ENCODE measurements at regions not wholly inside any gene's neighbourhood (a gene's known extent, or its start where the extent isn't known, plus 50 kb on each side); places are given as distances from the start of the nearest gene placed in this dataset.

DNA sequence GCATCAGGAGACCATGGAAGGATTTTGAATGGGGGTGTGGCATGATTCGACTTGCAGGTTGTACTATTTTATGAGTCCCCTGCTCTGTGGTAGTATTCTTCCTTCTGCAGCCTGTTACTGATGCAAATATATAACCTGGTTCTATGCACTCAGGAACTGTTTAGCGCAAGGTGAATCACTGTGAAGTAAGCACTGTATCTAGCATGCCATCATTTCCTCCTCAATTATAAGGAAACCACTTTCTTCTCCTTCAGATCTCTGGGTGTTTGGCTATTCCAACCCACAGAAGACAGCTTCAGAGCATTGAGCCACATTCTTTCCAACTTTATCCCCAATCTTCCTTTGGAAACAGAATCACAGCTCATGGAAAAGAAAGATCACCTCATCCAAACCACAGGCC is 176.7 kb downstream of the DIPK2A start:
- DNase-seq: no peak

DNA sequence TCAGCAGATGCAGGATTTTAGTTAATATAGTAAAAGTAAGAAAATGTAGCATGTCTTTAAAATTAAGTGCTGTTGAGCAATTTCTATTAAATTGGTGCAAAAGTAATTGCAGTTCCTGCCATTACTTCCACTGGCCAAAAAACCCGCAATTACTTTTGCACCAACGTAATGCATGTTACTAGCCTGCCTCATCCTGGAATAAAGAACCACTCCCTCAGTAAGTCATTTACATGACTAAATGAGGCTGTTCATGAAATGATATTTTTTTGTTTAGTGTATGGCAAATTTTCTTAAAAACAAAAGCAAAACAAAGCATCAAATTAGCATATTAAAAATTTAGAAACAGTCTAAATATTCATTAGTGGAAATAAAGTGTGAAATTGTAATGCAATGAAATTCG is 180.4 kb downstream of the DIPK2A start:
- DNase-seq: no peak

DNA sequence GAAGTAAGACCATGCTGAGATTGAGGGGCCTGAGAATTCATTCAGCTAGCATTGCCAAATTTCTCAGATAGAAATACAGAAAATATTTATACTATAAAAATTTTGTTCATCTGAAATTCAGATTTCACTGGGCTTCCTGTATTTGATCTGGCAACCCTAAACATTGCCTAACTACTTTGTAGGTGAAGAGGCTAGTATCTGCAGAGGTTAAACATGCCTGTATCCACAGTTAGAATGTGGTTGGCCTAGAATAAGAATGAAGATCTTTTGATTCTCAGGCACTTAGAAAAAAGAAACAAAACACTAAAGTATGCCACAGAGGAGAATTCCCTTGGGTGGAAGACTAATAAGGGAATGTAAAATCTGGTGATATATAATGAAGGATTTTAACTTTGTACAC is 189.0 kb downstream of the DIPK2A start:
- DNase-seq: no peak

DNA sequence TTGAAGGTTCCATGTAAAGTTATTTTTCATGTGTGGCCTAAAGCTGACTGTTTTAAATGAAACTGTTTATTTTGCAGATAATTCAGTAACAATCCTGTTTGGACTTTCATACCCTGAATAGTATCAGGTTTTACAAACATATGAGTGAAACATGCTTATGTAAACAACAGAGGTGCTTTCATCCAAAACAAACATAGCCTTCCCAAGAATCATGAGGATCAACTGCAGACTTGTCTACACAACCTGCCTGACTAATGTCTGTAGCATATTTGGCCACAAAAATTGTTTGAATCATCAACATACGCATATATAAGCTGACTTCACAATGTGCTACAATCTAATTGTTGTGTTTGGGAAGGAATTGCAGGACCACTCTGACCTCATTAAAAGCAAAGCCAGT is 190.4 kb downstream of the DIPK2A start:
- DNase-seq: no peak

DNA sequence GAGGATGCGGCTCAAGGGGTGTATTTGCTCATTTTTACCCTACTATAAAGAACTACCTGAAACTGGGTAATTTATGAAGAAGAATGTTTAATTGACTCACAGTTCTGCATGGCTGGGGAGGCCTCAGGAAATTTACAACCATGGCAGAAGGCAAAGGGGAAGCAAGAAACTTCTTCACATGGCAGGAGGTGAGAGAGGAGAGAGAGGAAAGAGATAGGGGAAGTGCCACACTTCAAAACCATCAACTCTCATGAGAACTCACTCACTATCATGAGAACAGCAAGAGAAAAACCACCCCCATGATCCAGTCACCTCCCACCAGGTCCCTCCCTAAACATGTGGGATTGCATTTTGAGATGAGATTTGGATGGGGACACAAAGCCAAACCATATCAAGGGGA is 192.7 kb downstream of the DIPK2A start:
- DNase-seq: no peak

DNA sequence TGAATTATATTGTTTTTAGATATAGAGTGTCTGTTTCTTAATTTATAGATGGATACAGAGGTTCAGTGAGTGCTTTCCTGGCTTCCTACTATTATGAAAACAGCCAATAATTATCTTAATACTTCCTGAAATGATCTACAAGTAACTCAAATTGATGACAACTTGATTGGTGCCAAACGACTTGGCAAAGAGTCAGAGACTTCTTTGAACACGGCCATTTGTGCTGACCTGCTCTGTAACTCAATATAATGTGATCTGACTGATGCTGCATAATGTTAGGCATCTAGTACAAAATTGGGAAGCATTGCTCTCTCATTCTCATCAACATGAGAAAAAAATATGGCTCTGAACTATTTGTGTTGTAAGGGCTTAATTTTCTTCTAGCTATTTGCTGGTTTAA is 193.9 kb downstream of the DIPK2A start:
- no peak for DNase-seq

DNA sequence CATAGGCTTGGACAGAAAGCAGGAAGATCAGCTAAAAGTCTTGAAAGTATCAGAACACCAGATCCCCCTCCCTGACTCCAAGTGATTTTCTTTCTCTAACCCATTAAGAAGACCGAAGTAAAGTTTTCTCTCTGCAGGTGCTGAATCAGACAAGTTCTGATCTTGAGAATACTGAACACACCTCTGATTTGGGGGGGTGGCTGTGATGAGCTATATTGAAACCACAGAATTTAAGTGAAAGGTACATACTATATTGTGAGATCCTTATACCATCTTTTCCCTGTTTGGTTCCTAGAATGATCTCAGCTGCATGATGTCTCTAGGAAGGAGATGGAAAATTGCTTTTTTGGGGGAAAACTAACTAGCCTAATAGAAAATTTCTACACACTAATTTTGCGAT is 196.0 kb downstream of the DIPK2A start:
- DNase-seq: no peak

DNA sequence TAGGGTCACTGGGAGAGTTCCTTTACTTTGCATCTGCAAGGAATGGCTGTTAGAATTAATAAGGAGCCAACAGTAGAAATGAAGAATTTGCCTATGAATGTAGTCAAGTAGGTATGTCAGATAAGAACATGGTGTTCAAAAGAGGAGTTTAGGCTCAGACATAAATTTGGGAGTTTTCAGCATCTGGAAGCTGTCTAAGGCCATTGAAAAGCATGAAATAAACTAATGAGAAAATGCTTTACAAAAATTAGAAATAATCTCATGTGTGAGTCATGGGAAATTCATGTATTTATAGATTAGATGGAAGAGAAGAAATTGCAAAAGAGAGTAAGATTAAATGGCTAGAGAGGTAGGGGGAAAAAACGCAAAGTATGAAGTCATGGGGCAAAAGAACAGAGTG is 201.9 kb downstream of the DIPK2A start:
- DNase-seq: no peak

DNA sequence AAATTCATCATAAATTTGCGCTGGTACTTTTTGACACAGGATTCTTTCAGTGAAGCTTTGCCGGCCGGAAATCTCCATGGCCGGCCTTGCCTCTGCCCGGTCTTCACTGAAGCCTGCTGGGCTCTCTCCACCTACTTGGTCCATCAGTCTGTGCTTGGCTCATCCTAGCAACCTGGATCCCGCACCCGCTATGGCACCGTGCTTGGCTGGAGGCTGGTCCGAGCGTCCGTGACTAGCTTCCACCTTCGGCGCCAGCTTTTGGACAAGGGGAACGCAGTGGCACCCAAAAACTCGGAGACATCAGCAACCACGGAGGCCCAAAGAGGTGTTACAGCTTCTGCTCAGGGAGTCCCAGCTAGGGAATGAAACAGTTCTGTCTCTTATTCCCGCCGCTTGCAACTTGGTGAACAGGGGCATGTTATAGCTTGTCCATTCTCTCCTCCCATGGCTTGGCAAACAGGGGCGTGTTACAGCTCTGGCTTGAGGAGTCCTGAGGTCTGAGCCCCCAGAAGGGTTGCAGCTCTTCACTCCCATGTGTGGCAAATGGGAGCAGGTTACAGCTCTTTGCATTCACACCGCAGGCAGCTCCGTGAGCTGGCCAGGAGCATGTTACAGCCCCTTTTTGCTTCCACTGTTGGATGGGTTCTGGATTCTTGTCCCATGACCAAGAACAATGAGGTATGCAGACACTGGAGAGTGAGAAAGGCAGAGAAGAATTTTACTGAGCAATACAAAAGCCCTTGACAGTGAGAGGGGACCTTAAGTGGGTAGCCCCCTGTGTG is 204.2 kb downstream of the DIPK2A start:
- DNase-seq: no peak

DNA sequence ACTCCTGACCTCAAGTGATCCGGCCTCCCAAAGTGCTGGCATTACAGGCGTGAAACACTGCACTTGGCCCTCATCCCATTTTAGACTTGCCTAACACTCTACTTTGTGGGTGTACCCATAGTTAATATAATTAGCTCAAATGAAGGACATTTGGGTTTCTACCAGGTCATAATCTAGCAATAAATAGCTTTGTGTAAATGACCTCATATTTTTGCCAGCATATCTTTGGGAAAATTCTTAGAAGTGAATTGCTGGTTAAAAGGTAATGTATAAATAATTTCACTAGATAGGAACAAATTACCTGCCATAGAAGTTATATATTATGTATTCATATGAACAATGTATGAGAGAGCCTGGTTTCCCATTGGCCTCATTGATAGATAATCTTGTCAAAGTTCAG is 206.0 kb downstream of the DIPK2A start:
- no peak for DNase-seq

DNA sequence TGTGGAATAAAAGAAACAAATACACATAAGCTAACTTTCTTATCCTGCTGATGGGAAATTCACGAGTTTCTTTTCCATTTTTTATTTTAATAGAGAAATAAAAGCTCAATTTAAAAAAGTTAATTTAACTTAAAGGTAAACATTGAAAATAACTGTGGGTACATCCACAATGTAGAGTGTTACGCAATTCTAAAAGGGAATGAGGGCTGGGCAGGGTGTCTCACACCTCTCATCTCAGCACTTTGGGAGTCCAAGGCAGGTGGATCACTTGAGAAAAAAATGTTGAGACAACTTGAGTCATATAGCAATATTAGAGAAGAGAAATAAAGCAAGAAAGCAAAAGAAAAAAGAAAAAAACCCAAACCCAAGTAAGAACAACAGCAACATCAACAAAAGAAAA is 207.0 kb downstream of the DIPK2A start:
- DNase-seq: no peak

DNA sequence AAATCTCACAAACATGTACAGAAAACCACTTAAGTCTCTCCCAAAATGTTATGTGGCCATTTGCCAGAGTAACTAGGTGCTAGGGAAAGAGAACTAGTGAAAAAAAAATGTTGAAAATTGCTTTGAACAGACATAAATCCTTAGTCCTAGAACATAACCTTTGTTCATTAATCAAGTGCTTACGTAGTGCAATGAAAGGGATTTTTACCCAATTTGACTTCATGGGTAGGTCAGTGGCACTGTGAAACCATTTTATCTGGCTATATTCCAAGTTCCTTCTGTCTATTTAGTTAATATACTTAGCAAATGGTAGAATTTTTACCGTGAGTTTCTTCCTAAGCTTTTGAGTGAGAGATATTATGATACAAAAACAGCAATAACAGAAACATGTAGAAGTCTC is 209.4 kb downstream of the DIPK2A start:
- no peak for DNase-seq

DNA sequence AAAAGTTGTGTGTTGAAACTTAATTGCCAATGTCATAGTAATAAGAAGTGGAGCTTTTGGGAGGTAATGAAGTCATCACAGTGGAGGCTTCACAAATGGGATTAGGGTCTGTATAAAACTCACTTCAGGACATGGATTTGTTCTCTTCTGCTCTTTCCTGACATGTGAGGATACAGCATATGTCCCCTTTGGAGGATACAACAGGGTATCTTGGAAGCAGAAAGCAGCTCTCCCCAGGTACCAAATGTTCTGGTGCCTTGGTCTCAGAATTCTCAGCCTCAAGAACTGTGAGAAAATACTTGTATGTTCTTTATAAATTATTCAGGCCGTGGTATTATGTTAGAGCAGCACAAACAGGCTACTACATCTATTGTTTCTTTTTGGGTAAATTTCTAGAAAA is 210.9 kb downstream of the DIPK2A start:
- no peak for DNase-seq

DNA sequence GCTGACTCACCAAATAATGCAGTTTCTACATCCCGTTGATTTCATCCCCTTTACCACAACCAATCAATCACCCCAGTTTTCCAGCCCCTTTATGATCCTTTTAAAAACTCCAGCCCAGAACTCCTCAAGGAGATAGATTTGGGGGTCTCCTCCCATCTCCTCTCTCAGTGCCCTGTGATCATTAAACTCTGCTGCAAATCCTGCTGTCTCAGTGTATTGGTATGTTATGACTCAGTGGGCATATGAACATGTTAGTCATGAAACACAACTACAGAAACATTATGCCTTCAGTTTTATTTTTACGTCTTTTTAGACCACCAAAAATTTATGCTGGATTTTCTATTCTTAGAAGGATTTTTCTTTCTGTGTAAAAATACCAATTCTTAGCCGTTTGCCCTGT is 213.7 kb downstream of the DIPK2A start:
- no peak for DNase-seq

DNA sequence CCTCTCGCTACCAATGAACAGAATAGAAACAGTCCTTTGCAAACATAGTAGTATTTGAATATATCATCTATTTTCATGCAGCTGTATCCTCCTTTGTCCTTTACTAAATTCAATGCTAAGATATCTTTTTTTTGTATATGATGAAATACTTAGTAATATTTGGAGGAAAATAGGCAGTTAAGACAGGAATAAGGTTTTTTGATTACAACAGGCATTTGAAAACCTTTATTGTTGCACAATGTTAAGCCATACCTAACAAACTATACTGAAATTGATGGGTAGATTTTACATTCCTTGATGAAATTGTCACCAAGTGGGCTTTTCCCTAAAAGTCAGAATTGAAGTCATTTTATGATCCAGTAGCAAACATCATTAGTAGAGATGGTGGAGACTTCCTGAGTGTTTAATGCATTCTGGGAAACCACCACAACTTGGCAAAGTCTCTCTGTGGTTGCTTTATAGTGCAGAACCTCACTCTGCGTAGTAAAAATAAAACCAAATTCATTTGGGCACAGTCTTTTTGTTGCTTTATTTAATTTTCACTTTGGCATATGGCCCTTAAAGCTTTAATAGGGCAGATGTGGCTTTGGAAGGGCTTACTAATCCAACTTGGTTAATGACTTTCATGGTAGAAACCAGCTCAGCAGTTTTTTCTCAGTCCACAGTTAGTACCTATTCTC is 216.0 kb downstream of the DIPK2A start:
- DNase-seq: no peak

DNA sequence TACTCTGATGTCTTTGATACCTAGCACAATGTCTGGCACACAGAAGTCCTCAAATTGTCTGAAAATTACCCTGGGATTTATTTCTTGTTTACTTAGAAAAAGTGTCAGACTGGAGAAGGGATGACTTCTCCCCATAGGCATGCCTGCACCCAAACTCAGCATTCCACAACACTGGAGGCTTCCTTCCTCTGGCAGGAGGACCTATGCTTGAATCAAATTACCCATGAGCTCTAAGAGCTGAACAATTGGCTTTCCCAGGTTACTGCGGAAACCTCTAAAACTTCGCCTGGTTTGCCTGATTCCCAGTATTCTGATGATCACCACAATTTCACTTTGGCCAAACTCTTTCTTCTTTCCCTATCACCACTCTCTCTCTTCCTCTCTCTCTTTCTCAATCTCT is 217.4 kb downstream of the DIPK2A start:
- no peak for DNase-seq

DNA sequence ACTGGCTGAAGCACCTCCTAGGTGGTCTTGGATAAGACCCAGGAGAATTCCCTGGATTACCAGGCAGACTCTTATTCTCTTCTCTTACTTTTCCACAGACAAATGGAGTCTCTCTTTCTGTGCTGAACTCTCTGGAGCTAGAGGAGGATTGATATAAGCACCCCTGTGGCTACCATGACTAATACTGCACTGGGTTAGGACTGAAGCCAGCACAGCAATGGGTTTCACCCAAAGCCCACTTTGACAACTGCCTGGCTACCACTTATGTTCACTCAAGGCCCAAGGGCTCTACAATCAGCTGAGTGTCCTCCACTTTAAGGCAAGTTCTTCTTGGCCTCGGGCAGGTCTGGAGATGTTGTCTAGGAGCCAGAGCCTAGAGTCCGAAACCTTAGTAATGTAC is 225.5 kb downstream of the DIPK2A start:
- DNase-seq: no peak

DNA sequence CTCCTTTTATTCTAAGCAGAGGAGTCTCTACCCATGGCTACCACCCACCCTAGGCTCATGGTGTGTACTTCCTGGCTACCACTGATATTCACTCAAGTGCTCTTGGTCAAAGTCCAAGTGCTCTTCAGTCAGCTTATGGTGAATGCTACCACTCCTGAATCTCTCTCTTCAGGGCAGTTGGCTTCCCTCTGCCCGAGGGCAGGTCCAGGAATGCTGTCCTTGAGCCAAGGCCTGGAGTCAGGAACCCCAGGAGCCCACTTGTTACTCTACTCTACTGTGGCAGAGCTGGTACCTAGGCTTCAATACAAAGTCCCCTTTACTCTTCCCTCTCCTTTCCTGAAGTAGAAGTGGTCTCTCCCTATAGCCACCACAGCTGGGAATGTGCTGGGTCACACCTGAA is 226.0 kb downstream of the DIPK2A start:
- DNase-seq: no peak

DNA sequence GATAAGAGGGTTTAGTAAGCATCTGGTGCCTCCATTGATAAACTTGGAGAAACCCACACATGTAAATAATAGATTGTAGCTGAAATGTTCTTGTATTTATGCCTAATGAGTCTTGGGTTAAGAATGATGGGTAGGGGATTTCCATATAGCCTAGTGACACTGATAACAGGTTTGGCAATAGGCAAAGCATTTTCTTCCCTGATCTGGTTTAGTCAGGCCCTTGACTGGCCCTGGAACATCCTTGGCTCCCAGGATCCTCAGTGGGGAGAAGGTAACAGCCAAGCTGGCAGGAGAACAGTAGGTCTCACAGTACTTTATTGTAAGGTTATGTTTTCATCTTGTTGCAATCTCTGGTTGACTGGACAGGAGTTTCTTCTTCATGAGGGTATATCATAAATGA is 228.4 kb downstream of the DIPK2A start:
- no peak for DNase-seq

DNA sequence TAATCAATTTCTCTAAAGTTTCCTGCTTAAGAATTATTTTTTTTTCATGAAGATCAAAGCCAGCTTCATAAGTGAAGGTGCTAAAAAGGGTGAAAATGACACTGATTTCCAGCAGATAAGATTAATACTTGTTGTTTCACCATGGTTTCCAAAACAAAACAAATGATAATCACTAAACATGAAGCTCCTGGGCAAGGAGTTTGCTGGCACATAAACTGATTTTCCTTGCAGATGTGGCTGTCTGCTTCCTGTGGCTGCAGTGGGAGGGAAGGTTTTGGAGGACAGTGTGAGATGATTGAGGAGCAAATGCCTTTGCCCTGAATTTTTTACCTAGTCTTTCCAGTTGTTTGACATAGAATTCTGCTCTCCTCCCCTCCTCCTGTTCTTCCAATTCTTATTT is 228.8 kb downstream of the DIPK2A start:
- DNase-seq: no peak

DNA sequence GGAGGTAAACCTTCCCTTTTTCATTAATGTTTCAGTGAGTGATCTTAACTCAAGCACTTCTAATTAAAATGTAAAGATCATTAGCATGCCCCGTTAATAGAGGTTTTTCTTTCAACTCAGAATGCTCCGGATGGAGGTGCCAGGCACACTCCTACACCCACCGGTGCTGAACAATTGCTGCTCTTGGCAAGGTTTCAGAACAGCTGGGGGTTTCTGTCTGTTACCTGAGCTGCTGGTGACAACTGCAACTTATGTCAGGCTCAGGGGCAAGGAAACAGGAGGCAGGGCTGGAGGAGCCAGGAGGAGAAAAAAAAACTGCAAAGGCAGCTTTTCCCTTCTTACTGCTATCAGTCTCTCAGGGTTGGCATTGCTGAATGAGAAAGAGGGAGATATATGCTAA is 250.1 kb downstream of the DIPK2A start:
- no peak for DNase-seq

DNA sequence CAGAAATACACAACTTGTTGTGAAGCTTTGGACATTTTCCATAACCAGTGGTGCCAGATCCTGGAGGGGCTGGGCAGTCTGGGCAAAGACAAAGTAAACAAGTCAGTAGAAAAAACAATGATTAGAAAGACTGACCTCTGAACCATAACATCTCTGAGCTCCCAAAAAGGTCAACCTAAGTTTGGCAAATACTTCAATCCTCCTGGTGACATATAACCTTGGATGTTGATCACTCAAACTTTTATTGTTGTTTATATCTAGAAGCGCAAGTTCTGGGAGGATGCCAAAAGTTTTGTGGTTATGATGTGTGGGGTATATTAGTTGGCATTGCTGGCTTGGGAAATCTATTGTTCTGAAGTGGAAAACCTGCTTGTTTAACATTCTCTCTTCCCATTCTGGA is 257.7 kb downstream of the DIPK2A start:
- no peak for DNase-seq

DNA sequence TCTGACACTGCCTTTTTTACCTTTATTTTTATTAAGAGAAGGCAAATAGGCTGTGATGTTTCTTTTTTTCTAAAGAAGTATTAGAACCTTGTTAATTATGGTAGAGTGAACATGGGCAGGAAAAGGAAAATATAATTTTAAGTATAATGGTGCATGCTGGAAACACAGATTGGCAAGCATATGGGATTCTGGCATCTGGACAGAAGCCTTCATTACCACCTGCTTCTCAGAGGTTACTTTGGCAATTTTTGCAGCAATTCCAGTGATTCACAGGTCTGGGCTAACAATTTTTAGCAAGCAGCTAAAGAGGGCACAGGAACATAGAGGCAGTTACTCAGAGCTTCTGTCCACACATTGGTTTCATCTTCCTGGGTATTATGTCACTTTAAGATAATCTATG is 258.3 kb downstream of the DIPK2A start:
- no peak for DNase-seq

DNA sequence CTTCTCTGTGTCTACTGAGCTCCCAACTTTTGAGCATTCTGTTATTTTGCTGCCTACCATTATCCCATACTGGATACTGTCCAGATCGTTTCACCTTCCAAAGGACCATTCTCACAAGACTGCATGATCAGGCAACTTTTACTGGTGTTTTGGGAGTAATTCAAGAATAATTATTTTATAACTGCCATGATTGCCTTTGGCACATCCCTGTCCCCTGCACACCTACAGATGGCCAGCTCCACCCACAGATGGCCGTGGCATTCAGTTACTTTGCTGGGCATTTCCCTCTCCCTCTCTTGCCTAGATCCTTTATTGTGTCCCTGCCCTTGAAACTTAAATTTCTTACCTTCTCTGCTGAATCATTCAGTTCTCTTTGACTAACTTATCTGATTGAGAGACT is 263.9 kb downstream of the DIPK2A start:
- DNase-seq: no peak

DNA sequence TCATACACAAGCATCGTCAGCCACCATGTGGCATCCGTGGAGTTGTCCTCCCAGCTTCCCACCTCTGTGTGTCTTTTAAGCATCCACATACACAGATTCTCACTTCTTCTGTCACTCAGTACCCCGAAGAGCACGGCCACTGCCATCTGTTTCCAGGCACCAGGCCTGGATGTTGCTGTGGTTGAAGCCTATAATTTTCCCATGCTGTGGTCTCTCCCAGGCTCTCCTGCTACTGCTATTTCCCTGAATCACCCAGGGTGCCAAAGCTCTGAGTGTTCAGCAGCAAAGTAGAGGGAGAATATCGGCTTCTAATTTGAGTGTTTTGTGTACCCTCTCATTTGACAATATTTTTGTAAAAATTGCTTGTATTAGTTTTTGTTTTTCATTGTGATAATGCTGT is 265.7 kb downstream of the DIPK2A start:
- DNase-seq: no peak

Measured in GF-D8 (cell line).